HG02885 (cell line): ENCODE measurements at regions not wholly inside any gene's neighbourhood (a gene's known extent, or its start where the extent isn't known, plus 50 kb on each side); places are given as distances from the start of the nearest gene placed in this dataset.

Experiments used
- ATAC-seq: cut with Tn5 transposase; IDR thresholded peaks from one replicate; pipeline ENCODE4 v1.9.1; 2021; ENCODE audit warnings: mild to moderate bottlenecking; ENCODE audit not compliant: unreplicated experiment, poor library complexity

- no peak for ATAC-seq
Measured at GRCh38 chr6:169894377-169894960, 143.0 kb downstream of the ERMARD start.

DNA sequence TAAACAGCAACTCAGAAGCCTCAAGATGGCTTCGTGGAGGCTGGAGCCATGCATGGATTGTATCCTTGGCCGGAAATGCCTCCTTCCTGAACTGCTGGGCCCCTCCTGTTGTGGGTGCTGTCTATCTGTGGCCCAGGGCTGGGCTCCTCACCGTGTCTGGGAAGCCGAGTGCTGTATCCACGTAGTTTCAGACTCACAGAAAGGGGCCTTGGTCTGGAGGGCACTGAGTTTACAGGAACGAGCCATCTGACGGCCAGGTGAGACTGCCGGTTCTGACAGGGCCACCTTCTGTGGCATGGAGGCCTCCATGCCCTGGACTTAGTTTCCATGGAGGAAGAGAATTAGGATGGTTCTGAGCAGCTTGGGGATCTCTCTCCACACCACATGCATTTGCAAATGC lies 142.2 kb downstream of the ERMARD start:
- ATAC-seq = no peak

GRCh38 chr6:169891846-169892245 lies 140.4 kb downstream of the ERMARD start:
- ATAC-seq = no peak

- no peak for ATAC-seq
Measured at GRCh38 chr6:169891421-169891820, 140.0 kb downstream of the ERMARD start.

DNA sequence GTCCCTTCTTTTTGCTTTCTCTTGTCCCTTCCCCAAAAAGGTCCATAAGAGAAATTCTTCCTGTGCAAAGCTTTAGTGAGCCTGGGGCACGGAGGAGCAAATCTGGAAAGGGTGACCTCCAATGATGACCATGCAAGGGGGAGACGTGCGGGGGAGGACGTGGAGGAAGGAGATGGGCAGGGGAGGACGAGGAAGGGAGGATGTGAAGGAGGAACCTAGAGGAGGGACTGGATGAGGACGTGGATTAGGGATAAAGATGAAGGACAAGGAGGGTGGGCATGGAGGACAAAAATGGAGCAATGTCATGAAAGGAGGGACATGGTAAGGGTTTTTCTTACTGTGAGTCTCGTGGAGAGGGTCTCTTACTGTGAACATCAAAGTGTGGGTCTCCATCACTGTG lies 139.5 kb downstream of the ERMARD start:
- no peak for ATAC-seq

DNA sequence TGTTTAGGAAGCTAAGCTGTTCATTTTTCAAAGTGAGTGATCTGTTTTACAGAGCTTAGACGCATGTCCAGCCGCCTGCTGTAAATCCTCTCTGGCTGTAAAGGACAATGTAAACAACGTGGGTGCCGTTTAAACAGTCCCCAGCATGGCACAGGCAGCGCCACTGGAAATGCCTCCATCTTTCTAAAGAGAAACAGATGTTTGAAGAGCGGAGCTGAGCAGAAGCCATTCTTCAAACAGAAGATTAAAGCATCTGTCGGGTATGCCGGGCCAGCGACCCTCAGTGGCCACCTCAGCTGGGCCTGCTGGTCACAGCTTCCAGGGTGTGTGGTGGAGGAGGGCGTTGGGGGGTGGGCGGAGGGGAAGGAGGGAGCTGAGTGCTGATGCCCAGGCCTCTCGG lies 138.6 kb downstream of the ERMARD start:
- ATAC-seq = no peak

DNA sequence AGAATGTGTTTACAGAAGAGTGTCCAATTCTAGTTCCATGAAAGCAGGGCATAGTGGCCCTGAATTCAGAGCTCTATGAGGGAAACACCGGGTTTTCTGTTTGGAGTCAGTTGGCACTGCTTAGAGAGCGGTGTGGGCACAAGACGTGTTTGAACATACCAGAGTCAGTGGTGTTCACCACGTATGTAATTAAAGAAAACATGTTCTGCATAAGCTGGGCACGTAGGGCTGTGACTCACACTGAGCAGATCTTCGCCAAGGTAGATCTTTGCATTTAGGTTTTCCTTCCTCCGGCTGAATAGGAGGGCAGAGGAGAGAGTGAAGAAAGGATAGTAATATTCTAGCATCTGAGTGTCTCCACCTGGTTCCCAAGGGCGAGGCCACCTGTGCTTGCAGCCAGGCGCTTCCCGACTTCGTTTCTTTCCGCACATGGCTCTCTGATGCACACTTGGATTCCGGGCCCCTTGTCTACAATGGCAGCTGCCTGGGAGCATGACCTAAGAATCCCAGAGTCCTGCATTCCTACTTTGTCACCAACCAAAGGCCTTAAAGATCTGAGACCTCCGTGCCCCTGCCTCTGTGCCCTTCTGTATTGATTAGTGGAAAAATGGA lies 136.2 kb downstream of the ERMARD start:
- no peak for ATAC-seq

GRCh38 chr6:169886631-169887227 lies 135.3 kb downstream of the ERMARD start:
- no peak for ATAC-seq

GRCh38 chr6:169885831-169886230 lies 134.4 kb downstream of the ERMARD start:
- ATAC-seq = no peak

DNA sequence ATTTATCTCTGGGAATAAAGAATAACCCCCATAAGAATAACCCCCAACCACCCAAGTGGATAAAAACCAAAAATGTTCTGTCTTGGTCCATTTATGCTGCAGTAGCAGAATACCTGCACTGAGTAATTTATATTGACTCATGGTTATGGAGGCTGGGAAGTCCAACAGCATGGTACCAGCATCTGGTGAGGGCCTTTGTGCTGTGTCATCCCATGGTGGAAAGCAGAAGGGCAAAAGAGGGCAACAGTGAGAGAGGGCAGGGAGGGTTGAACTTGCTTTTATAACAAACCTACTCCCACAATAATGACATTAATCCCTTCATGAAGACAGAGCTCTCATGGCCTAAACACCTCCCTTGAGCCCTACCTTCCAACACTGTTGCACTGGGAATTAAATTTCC lies 133.7 kb downstream of the ERMARD start:
- no peak for ATAC-seq

GRCh38 chr6:169884158-169884557 lies 132.7 kb downstream of the ERMARD start:
- no peak for ATAC-seq

DNA sequence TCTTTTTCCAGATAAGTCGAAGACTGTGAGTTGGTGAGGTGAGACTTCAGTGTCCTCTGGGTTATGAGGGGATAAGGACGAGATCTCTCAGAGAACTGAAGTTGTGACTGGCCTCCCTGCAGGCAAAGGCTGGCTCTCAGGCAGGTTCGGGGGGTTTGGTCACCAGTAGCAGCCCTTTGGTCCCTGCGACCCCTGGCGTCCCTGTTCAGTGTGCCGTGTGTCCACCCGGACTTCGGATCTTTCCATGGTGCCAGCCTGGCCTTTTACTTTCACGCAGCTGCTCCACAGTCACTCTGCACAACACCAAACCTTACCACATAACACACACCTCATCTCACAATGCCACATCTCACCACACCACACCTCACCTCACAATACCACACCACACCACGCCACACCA lies 131.9 kb downstream of the ERMARD start:
- ATAC-seq = no peak

DNA sequence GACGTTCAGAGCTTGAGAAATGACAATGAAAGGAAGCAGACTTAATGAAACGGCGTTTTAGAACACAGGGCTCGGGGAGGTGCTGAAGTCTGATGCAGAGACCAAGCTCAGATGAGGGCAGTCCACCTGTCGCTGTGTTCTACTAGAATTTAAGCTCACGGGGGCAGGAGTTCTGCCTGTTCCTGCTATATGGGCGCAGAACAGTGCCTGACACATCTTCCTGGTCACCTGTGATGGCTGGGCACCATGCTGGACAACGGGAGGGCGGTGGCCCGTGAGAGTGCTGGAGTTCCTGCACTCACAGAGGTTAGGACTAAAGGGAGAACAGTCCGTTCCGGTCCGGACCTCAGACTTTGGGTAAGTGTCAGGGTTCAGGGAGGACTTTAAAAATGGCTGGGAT lies 130.6 kb downstream of the ERMARD start:
- ATAC-seq = no peak

DNA sequence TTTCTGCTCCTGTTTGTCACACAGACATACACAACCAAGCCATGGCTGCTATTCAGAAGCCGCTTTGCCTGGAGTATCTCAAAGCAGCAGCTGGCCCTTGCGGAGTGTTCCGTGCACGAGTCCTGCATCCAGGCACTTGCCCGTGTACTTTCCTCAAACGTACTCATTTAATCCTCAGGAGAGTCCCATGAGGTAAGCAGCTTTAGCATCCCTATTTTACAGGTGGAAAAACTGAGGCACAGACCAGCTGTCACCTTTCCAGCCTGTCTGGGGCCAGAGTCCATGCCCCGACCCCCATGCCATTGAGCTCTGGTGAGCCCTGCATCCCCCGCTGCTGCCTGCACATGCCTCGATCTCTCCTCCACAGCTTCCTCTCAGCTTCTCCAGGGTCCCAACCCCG lies 130.0 kb downstream of the ERMARD start:
- ATAC-seq = no peak

DNA sequence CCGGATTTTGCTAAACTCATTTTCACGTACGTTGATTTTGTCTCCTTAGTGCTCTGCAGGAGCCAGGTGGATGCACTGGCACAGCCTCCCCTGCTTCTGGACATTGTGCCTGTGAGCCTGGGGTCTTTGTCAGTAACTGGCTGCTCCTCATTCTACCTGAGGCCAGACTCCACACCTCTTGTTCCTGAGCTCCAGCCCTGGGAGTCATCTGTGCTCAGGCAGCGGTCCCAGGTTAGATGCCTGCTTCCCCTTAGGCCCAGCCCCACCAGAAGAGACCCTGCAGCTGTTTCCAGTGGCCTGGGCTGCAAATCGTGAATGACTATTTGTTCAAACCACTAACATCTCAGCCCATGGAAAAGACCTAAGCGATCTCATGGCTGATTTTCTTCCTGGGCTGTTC lies 129.1 kb downstream of the ERMARD start:
- no peak for ATAC-seq

GRCh38 chr6:169869301-169869700 lies 117.9 kb downstream of the ERMARD start:
- no peak for ATAC-seq

GRCh38 chr6:169868458-169868857 lies 117.0 kb downstream of the ERMARD start:
- ATAC-seq = peak; percentile 94

DNA sequence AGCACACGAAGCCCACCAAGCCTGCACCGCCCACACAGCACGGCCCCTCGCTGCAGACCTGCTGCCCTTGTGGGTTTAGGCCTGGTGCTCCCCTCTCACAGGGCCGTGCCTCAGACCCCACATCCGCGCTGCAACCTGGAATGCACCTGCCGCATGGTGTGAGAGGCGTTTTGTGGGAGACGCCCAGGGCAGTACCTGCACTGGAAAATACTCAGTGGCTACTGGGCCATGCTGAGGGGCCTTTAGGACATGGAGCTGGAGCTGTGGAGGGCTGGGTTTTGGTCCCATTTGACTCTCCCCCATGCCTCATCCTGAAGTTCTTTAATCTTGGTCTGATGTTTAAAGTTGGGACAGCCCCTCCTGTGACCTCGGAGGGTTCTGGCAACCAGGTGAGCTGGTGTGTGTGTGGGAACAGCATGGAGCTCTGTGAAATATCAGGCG lies 116.3 kb downstream of the ERMARD start:
- ATAC-seq = no peak

GRCh38 chr6:169866668-169867521 lies 115.5 kb downstream of the ERMARD start:
- ATAC-seq = no peak

DNA sequence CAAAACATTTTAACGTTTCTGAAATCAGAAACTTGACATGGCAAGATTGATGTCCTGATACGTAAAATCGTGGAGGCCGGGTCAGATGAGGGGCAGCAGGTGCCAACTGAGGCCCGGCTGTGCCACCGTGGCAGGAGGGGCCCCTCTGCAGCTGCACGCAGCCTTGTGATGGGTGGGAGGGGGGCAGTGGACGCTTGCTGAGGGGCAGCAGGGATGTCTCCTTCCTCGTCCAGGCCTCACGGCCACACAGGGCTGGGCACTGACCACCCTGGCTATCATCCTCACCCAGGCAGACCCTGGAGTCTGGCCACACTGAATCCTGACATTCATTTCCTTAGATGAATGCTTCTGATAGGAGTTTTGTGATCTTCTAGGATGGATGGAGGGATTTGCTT lies 114.7 kb downstream of the ERMARD start:
- no peak for ATAC-seq
